Liver (tissue), 8 donors: ENCODE measurements at regions not wholly inside any gene's neighbourhood (a gene's known extent, or its start where the extent isn't known, plus 50 kb on each side); places are given as distances from the start of the nearest gene placed in this dataset.

Source experiments
- DNase-seq: peaks from one replicate; pipeline ENCODE4 v3.0.0-alpha.2; 2017; ENCODE audit warnings: low spot score
- H3K27ac ChIP-seq, 2 donors: one replicate each; pipeline ENCODE4 v1.7.0; 2013; ENCODE audit warnings: inconsistent platforms in 2 of 2, low read length in 2 of 2, control low read depth in 1 of 2, low read depth in 1 of 2, mild to moderate bottlenecking in 1 of 2
- H3K27me3 ChIP-seq, 4 donors: one replicate each; pipeline versions ENCODE4 v1.6.1 to v1.7.0; 2013; ENCODE audit warnings: low read length in 3 of 4, inconsistent platforms in 1 of 4, mild to moderate bottlenecking in 1 of 4, moderate library complexity in 1 of 4; ENCODE audit not compliant: control insufficient read depth in 4 of 4, insufficient read depth in 4 of 4
- H3K36me3 ChIP-seq, 4 donors: one replicate each; pipeline versions ENCODE4 v1.6.1 to v1.7.0; 2013; ENCODE audit warnings: low read length in 3 of 4, mild to moderate bottlenecking in 3 of 4, low read depth in 1 of 4, moderate library complexity in 1 of 4; ENCODE audit not compliant: control insufficient read depth in 4 of 4, insufficient read depth in 3 of 4
- H3K4me1 ChIP-seq, 4 donors: one replicate each; pipeline versions ENCODE4 v1.6.1 to v1.7.0; 2013; ENCODE audit warnings: low read length in 3 of 4, mild to moderate bottlenecking in 3 of 4, moderate library complexity in 1 of 4; ENCODE audit not compliant: control insufficient read depth in 4 of 4, insufficient read depth in 4 of 4
- H3K4me3 ChIP-seq, 3 donors: one replicate each; pipeline versions ENCODE4 v1.6.1 to v1.7.0; 2013; ENCODE audit warnings: low read length in 3 of 3, control low read depth in 1 of 3, low read depth in 1 of 3, mild to moderate bottlenecking in 1 of 3
- H3K9ac ChIP-seq, 2 donors: one replicate each; pipeline ENCODE4 v1.7.0; 2013; ENCODE audit warnings: low read length in 2 of 2, mild to moderate bottlenecking in 2 of 2, moderate library complexity in 2 of 2, control low read depth in 1 of 2, low read depth in 1 of 2
- H3K9me3 ChIP-seq, 4 donors: one replicate each; pipeline versions ENCODE4 v1.6.1 to v1.7.0; 2013; ENCODE audit warnings: low read length in 3 of 4; ENCODE audit not compliant: control insufficient read depth in 4 of 4
- EGR1 ChIP-seq, 2 donors: IDR thresholded peaks; 2 replicates each; pipeline ENCODE4 v1.6.1; 2016 to 2018; ENCODE audit warnings: antibody characterized with exemption in 2 of 2, low read depth in 2 of 2
- FOXA1 ChIP-seq: IDR thresholded peaks from 2 replicates; pipeline ENCODE4 v1.6.1; 2016; ENCODE audit warnings: antibody characterized with exemption
- FOXA2 ChIP-seq: IDR thresholded peaks from 2 replicates; pipeline ENCODE4 v1.6.1; 2016; ENCODE audit warnings: antibody characterized with exemption
- GABPA ChIP-seq, 2 donors: IDR thresholded peaks in 1 of 2; conservative IDR thresholded peaks in 1 of 2; 2 replicates each; pipeline ENCODE4 v1.6.1; 2016; ENCODE audit warnings: antibody characterized with exemption in 2 of 2, mild to moderate bottlenecking in 1 of 2, moderate library complexity in 1 of 2
- HNF4A ChIP-seq, 2 donors: conservative IDR thresholded peaks; 2 replicates each; pipeline ENCODE4 v1.6.1; 2016; ENCODE audit warnings: antibody characterized with exemption in 2 of 2, mild to moderate bottlenecking in 2 of 2
- HNF4G ChIP-seq: IDR thresholded peaks from 2 replicates; pipeline ENCODE4 v1.6.1; 2016; ENCODE audit warnings: antibody characterized with exemption
- JUND ChIP-seq, 2 donors: IDR thresholded peaks; 2 replicates each; pipeline ENCODE4 v1.6.1; 2016; ENCODE audit warnings: antibody characterized with exemption in 2 of 2
- NR2F2 ChIP-seq: IDR thresholded peaks from 2 replicates; pipeline ENCODE4 v1.6.1; 2016; ENCODE audit warnings: antibody characterized with exemption
- RAD21 ChIP-seq, 2 donors: IDR thresholded peaks; 2 replicates each; pipeline ENCODE4 v1.6.1; 2016; ENCODE audit warnings: antibody characterized with exemption in 2 of 2, mild to moderate bottlenecking in 2 of 2
- TAF1 ChIP-seq: conservative IDR thresholded peaks from 2 replicates; pipeline ENCODE4 v1.6.1; 2016; ENCODE audit warnings: antibody characterized with exemption, mild to moderate bottlenecking
- YY1 ChIP-seq: IDR thresholded peaks from 2 replicates; pipeline ENCODE4 v1.6.1; 2016; ENCODE audit warnings: antibody characterized with exemption, mild to moderate bottlenecking
- WGBS: extraction: QIAGEN DNeasy Blood & Tissue Kit; methylation state at CpG from one replicate; pipeline ENCODE4 v1.1.7; 2013; 5-methylcytosine and 5-hydroxymethylcytosine counted together
- TF ChIP-seq, protein P1 (sequence below): IDR thresholded peaks from 2 replicates; pipeline ENCODE4 v1.6.1; 2016; ENCODE audit warnings: antibody characterized with exemption
- TF ChIP-seq, protein P2 (sequence below): IDR thresholded peaks from 2 replicates; pipeline ENCODE4 v1.6.1; 2016; ENCODE audit warnings: antibody characterized with exemption
- TF ChIP-seq, protein P3 (sequence below): IDR thresholded peaks from 2 replicates; pipeline ENCODE4 v1.6.1; 2016; ENCODE audit warnings: antibody characterized with exemption, mild to moderate bottlenecking
- TF ChIP-seq, protein P4 (sequence below): IDR thresholded peaks from 2 replicates; pipeline ENCODE4 v1.6.1; 2016; ENCODE audit warnings: antibody characterized with exemption
- TF ChIP-seq, protein P5 (sequence below): fragments of 150-350 bp; IDR thresholded peaks from 2 replicates; pipeline ENCODE4 v1.5.1; 2017; ENCODE audit warnings: improper control_type of control experiment, low read depth, low read length; ENCODE audit not compliant: missing input control
- donor health status: healthy.
- donor health status: healthy.
- donor health status: healthy.
- donor health status: healthy.
- donor health status: healthy.

DNA sequence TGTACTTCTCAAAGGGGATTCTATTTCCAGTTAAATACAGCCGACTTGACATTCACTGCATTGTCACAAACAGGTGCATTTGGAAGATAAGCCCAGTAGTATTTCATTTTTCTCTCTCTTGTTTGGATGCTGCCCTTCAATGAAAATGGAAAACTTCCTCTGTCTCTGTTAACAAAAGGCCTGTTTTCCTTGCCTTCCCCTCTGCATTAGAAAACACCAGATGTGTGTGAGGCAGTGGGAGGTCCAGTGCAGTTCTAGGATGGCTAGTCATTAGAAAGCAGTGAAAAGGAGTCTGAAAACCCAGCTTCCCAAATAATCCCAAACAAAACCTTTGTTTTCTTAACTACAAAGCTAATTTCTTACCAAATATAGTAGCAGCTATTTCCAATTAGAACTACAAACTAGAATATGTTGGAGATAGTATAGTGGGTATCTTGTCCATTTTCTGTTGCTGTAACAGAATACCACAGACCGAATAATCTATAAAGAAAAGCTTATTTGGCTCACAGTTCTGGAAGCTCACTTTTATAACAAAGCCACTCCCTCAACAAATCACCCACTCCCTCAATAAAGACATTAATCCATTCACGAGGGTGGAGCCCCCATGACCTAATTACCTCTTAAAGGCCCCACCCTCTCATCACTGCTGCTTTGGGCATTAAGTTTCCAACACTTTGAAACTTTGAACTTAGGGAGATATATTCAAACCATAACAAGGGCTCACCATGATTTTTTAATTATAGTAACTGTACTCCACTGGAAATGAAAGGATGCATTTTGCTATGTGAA, 452.1 kb upstream of the RPS6KA3 start:
- Histone ChIP-seq H3K9ac (no peak overlapping the region), H3K9me3 (peaks cover 0 to 5% (median 0%) of the 10 kb centered on the region in 4 donors), H3K27me3 (no peaks in the 10 kb centered on the region), H3K4me3 (no peak overlapping the region), H3K36me3 (no peaks in the 10 kb centered on the region), H3K4me1 (peaks cover 0 to 5% (median 2%) of the 10 kb centered on the region in 4 donors), H3K27ac (no peak overlapping the region)
- DNase-seq, result no peak
- TF ChIP-seq RAD21 (IDR thresholded peaks at IDR 0.05), result no peak
- no peak for TF ChIP-seq GABPA (IDR thresholded peaks at IDR 0.05 in 1 of 2, conservative IDR thresholded peaks at IDR 0.05 in 1 of 2)
- TF ChIP-seq, protein P1, sequence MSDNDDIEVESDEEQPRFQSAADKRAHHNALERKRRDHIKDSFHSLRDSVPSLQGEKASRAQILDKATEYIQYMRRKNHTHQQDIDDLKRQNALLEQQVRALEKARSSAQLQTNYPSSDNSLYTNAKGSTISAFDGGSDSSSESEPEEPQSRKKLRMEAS, result no peak
- no peak for TF ChIP-seq TAF1
- TF ChIP-seq YY1, result no peak
- TF ChIP-seq, protein P2, sequence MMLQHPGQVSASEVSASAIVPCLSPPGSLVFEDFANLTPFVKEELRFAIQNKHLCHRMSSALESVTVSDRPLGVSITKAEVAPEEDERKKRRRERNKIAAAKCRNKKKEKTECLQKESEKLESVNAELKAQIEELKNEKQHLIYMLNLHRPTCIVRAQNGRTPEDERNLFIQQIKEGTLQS, result no peak
- TF ChIP-seq FOXA2, result no peak
- TF ChIP-seq JUND (IDR thresholded peaks at IDR 0.05), result no peak
- TF ChIP-seq, protein P3, sequence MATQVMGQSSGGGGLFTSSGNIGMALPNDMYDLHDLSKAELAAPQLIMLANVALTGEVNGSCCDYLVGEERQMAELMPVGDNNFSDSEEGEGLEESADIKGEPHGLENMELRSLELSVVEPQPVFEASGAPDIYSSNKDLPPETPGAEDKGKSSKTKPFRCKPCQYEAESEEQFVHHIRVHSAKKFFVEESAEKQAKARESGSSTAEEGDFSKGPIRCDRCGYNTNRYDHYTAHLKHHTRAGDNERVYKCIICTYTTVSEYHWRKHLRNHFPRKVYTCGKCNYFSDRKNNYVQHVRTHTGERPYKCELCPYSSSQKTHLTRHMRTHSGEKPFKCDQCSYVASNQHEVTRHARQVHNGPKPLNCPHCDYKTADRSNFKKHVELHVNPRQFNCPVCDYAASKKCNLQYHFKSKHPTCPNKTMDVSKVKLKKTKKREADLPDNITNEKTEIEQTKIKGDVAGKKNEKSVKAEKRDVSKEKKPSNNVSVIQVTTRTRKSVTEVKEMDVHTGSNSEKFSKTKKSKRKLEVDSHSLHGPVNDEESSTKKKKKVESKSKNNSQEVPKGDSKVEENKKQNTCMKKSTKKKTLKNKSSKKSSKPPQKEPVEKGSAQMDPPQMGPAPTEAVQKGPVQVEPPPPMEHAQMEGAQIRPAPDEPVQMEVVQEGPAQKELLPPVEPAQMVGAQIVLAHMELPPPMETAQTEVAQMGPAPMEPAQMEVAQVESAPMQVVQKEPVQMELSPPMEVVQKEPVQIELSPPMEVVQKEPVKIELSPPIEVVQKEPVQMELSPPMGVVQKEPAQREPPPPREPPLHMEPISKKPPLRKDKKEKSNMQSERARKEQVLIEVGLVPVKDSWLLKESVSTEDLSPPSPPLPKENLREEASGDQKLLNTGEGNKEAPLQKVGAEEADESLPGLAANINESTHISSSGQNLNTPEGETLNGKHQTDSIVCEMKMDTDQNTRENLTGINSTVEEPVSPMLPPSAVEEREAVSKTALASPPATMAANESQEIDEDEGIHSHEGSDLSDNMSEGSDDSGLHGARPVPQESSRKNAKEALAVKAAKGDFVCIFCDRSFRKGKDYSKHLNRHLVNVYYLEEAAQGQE, result no peak
- no peak for TF ChIP-seq HNF4G
- TF ChIP-seq, protein P4, sequence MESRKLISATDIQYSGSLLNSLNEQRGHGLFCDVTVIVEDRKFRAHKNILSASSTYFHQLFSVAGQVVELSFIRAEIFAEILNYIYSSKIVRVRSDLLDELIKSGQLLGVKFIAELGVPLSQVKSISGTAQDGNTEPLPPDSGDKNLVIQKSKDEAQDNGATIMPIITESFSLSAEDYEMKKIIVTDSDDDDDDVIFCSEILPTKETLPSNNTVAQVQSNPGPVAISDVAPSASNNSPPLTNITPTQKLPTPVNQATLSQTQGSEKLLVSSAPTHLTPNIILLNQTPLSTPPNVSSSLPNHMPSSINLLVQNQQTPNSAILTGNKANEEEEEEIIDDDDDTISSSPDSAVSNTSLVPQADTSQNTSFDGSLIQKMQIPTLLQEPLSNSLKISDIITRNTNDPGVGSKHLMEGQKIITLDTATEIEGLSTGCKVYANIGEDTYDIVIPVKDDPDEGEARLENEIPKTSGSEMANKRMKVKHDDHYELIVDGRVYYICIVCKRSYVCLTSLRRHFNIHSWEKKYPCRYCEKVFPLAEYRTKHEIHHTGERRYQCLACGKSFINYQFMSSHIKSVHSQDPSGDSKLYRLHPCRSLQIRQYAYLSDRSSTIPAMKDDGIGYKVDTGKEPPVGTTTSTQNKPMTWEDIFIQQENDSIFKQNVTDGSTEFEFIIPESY, result no peak
- no peak for TF ChIP-seq FOXA1
- TF ChIP-seq, protein P5, sequence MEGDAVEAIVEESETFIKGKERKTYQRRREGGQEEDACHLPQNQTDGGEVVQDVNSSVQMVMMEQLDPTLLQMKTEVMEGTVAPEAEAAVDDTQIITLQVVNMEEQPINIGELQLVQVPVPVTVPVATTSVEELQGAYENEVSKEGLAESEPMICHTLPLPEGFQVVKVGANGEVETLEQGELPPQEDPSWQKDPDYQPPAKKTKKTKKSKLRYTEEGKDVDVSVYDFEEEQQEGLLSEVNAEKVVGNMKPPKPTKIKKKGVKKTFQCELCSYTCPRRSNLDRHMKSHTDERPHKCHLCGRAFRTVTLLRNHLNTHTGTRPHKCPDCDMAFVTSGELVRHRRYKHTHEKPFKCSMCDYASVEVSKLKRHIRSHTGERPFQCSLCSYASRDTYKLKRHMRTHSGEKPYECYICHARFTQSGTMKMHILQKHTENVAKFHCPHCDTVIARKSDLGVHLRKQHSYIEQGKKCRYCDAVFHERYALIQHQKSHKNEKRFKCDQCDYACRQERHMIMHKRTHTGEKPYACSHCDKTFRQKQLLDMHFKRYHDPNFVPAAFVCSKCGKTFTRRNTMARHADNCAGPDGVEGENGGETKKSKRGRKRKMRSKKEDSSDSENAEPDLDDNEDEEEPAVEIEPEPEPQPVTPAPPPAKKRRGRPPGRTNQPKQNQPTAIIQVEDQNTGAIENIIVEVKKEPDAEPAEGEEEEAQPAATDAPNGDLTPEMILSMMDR, result no peak
- TF ChIP-seq HNF4A (conservative IDR thresholded peaks at IDR 0.05), result no peak
- TF ChIP-seq EGR1 (IDR thresholded peaks at IDR 0.05; ENCODE audit: low read depth in 2 of 2), result no peak
- TF ChIP-seq NR2F2, result no peak
- WGBS, result 68% methylated on average over 3 of the region's 3 CpGs
